ENCODE measurements at regions not wholly inside any gene's neighbourhood (a gene's known extent, or its start where the extent isn't known, plus 50 kb on each side); places are given as distances from the start of the nearest gene placed in this dataset.
A peak's percentile ranks its signal among the peaks of the same experiment; 100 is the strongest.

DNA sequence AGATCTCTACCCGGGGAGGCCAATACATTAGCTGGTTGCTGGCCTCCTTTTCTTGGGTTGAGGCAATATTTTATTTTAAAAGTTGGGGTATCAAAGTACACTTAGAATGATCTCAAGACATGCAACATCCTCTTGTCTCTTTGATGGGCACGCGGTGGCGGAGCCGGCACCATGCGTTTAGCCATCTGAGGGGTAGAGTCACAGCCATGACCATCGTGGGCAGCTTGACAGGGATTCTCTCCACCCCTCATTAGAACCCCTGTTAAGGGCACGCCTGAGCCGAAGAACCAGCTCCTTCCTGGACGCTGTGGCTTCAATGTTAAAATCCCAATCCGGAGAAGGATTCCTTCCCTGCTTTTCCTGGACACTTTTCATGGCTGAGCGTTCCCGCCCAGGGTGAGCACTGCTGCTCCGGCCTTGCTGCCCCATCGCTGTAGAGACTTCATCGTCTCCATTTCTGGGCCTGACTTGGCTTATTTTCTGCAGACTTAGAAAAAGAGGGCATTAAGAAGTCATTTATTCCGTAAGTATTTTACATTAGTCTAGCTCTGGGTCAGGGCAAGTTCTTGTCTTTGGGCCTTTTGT is 142.7 kb upstream of the CDH4 start:
- no peak for DNase-seq
- Mint-ChIP-seq H3K4me3 (no peak overlapping the region), H3K4me1 (no peaks in the 10 kb centered on the region), H3K27ac (no peak overlapping the region), H3K36me3 (ENCODE audit: low read depth) (no peaks in the 10 kb centered on the region), H3K9me3 (no peaks in the 10 kb centered on the region), H3K27me3 (no peaks in the 10 kb centered on the region)
- intact Hi-C loops (cut with micrococcal nuclease) = no loop called here

GRCh38 chr20:61112515-61112914 is 139.5 kb upstream of the CDH4 start:
- H3K27ac Mint-ChIP-seq = no peak overlapping the region
- no peaks in the 10 kb centered on the region for H3K9me3 Mint-ChIP-seq
- intact Hi-C loops (cut with micrococcal nuclease) = no loop called here
- H3K4me1 Mint-ChIP-seq = no peaks in the 10 kb centered on the region
- H3K36me3 Mint-ChIP-seq (ENCODE audit: low read depth) = no peaks in the 10 kb centered on the region
- H3K4me3 Mint-ChIP-seq = no peak overlapping the region
- no peak for DNase-seq
- no peaks in the 10 kb centered on the region for H3K27me3 Mint-ChIP-seq

DNA sequence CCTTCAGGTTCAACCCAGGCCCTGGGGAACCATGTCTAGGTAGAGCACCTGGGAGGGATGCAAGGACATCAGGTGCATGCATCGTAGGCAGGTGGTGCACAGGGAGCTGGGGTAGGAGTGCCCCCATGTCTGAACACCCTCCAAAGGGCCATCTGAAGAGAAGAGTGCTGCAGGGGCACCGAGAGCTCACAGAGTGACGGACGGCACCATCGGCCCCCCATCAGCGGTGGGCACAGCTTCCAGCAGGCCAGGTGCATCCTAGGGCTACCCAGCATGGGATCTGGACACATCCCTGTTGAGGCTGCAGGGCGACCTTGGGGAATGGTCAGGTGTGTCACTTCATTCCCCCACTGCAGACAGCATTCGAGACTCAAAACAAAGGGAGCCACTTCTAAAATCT is 138.3 kb upstream of the CDH4 start:
- no peaks in the 10 kb centered on the region for H3K4me1 Mint-ChIP-seq
- no peaks in the 10 kb centered on the region for H3K9me3 Mint-ChIP-seq
- no peaks in the 10 kb centered on the region for H3K27me3 Mint-ChIP-seq
- no peak overlapping the region for H3K27ac Mint-ChIP-seq
- no peak for DNase-seq
- H3K36me3 Mint-ChIP-seq (ENCODE audit: low read depth) = no peaks in the 10 kb centered on the region
- no peak overlapping the region for H3K4me3 Mint-ChIP-seq
- intact Hi-C loops (cut with micrococcal nuclease) = no loop called here

DNA sequence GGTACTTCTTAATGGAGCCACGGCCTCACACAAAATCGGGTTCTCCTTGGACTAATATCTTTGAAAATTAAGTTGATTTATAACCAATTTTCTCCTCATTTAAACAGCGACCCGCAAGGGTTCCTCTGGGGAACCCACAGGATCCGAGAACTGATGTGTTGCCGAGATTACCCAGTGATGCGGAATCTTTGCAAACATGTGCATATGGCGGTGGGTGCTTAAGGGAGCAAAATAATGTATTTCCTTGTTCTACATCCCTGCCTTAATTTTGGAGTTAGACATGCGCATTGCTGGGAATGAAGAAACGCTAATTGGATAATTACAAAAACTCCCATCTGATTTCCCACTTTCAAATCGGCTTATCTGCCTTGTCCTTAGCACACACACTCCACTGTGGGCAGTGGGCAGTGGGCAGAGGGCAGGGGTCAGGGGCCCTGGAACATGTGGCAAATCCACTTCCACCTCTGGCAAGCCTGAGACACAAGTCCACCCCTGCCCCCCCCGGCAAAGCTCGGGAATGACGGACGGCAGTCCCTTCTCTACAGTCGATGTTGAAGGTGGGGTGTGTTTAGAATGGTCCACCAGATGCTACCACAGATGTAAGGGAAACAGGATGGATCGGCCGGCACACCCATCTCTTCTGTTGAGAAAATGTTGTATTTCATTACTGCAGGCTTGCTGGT is 137.4 kb upstream of the CDH4 start:
- H3K27me3 Mint-ChIP-seq = no peaks in the 10 kb centered on the region
- H3K27ac Mint-ChIP-seq = no peak overlapping the region
- H3K4me3 Mint-ChIP-seq = no peak overlapping the region
- no peaks in the 10 kb centered on the region for H3K4me1 Mint-ChIP-seq
- no peaks in the 10 kb centered on the region for H3K9me3 Mint-ChIP-seq
- DNase-seq = no peak
- intact Hi-C loops (cut with micrococcal nuclease) = no loop called here
- no peaks in the 10 kb centered on the region for H3K36me3 Mint-ChIP-seq (ENCODE audit: low read depth)

DNA sequence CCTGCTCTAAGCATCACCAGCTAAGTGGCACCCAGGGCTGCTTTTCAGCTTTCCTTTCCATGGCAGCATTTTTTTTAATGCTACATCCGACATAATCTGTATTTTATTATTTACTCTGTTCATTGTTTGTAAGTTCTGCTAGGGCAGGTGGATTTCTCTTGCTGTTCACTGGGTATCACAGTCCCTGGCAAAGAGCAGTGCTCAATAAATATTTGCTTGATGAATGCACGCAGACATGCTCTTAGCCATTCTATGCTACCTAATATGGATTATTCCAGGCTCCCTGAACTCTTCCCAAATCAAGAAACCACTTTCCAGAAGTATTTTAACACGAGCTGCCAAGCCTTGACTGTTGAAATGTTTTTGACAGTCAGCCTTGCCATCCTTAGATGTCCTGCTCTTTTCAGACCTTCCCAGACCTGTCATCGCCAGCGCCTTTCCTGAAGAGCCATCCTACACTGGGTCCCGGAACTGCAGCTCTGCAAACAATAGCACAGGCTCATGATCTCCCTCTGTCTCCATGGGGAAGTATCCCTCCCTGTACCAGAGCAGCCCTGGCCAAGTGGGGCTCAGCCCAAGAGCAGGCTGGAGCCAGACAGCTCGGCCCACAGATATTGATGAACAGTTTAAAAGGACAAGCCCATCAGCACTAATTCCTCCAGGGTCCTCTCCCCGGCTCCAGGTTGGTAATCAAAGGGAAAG is 136.5 kb upstream of the CDH4 start:
- H3K27ac Mint-ChIP-seq = no peak overlapping the region
- no peaks in the 10 kb centered on the region for H3K36me3 Mint-ChIP-seq (ENCODE audit: low read depth)
- no peaks in the 10 kb centered on the region for H3K9me3 Mint-ChIP-seq
- peaks cover 1% of the 10 kb centered on the region for H3K4me1 Mint-ChIP-seq
- H3K4me3 Mint-ChIP-seq = no peak overlapping the region
- no peak for DNase-seq
- intact Hi-C loops (cut with micrococcal nuclease) = no loop called here
- no peaks in the 10 kb centered on the region for H3K27me3 Mint-ChIP-seq

GRCh38 chr20:61117725-61118124 is 134.3 kb upstream of the CDH4 start:
- intact Hi-C loops (cut with micrococcal nuclease) = no loop called here
- Mint-ChIP-seq H3K27me3 (no peaks in the 10 kb centered on the region), H3K9me3 (no peaks in the 10 kb centered on the region), H3K27ac (no peak overlapping the region), H3K4me1 (peaks cover 4% of the 10 kb centered on the region), H3K36me3 (ENCODE audit: low read depth) (no peaks in the 10 kb centered on the region), H3K4me3 (no peak overlapping the region)
- no peak for DNase-seq

DNA sequence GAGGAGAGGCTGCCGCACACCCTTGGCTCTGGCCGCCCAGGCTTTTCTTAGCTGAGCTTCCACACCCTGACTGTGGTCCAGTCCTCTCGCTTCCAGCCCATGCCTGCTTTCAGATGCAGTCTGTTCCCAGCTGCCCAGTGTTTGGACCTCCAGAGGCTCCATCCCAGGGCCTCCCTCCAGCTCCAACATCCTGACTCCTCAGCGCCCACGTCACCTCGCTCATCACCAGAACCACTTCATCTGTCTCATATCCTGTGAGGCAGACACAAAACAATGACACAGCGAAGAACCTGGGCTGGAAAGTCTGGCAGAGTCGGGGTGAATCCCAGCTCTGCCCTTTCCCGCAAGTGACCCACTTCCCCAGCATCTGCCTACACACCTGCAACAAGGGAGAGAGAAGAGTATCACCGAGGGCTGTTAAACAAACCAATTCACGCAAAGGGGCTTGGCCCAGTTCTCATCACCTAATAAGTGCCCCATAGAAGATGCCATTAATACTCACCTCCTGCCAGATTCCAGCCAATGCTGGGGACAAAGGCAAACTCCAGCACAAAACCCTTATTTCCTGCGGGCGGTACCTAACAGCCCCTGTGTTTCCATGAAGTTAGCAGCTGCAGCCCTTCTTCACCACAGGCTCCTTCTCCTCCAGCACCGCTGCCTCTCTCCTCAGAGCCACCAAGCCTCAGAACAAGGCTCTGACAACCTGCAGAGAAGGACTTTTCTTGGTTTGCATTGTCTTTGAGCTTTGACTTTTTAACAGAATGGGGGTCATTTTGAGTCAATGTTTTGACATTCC is 133.4 kb upstream of the CDH4 start:
- Mint-ChIP-seq H3K4me1 (peaks cover 4% of the 10 kb centered on the region), H3K4me3 (no peak overlapping the region), H3K36me3 (ENCODE audit: low read depth) (no peaks in the 10 kb centered on the region), H3K9me3 (no peaks in the 10 kb centered on the region), H3K27me3 (no peaks in the 10 kb centered on the region), H3K27ac (no peak overlapping the region)
- intact Hi-C loops (cut with micrococcal nuclease) = no loop called here
- no peak for DNase-seq

GRCh38 chr20:61119273-61119672 is 132.8 kb upstream of the CDH4 start:
- no peaks in the 10 kb centered on the region for H3K9me3 Mint-ChIP-seq
- H3K27me3 Mint-ChIP-seq = no peaks in the 10 kb centered on the region
- H3K36me3 Mint-ChIP-seq (ENCODE audit: low read depth) = no peaks in the 10 kb centered on the region
- no peak overlapping the region for H3K4me3 Mint-ChIP-seq
- DNase-seq = no peak
- peaks cover 4% of the 10 kb centered on the region for H3K4me1 Mint-ChIP-seq
- intact Hi-C loops (cut with micrococcal nuclease) = no loop called here
- no peak overlapping the region for H3K27ac Mint-ChIP-seq

GRCh38 chr20:61119794-61120410 is 132.2 kb upstream of the CDH4 start:
- DNase-seq = no peak
- Mint-ChIP-seq H3K27me3 (no peaks in the 10 kb centered on the region), H3K9me3 (no peaks in the 10 kb centered on the region), H3K4me1 (peaks cover 4% of the 10 kb centered on the region), H3K4me3 (no peak overlapping the region), H3K27ac (no peak overlapping the region), H3K36me3 (ENCODE audit: low read depth) (no peaks in the 10 kb centered on the region)
- intact Hi-C loops (cut with micrococcal nuclease) = loop anchor here (10.0 kb wide), 1 partner anchor 905 kb away; no protein-coding TSS in a partner anchor

- no peak overlapping the region for H3K4me3 Mint-ChIP-seq
- H3K4me1 Mint-ChIP-seq = peaks cover 4% of the 10 kb centered on the region
- intact Hi-C loops (cut with micrococcal nuclease) = loop anchor here (10.0 kb wide), 1 partner anchor 906 kb away; no protein-coding TSS in a partner anchor
- H3K36me3 Mint-ChIP-seq (ENCODE audit: low read depth) = no peaks in the 10 kb centered on the region
- H3K9me3 Mint-ChIP-seq = no peaks in the 10 kb centered on the region
- DNase-seq = peak; percentile 71
- H3K27me3 Mint-ChIP-seq = no peaks in the 10 kb centered on the region
- H3K27ac Mint-ChIP-seq = no peak overlapping the region
Measured at GRCh38 chr20:61120595-61121515, 131.2 kb upstream of the CDH4 start.

DNA sequence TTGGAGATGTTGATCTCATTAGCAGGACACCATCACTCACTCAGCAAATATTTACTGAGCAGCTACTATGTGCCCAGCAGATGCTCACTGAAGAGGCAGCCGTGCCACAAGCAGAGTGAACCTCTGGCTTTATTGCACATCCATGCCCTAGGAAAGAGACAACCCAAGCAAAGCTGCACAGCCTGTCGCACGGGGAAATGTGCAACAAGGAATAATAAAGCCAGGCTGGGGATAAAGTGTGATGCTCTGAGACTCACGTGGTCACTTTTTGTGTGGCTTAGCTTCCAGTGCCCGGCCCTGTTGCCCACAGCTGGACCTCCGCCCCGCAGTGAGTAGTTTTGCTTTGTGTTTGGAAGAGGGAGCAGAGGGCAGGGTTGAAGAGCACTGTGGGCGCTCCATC is 130.4 kb upstream of the CDH4 start:
- intact Hi-C loops (cut with micrococcal nuclease) = loop anchor here (10.0 kb wide), 1 partner anchor 907 kb away; no protein-coding TSS in a partner anchor

GRCh38 chr20:61123286-61123685 is 128.8 kb upstream of the CDH4 start:
- no peak for DNase-seq
- no peaks in the 10 kb centered on the region for H3K36me3 Mint-ChIP-seq (ENCODE audit: low read depth)
- no peaks in the 10 kb centered on the region for H3K27me3 Mint-ChIP-seq
- H3K9me3 Mint-ChIP-seq = no peaks in the 10 kb centered on the region
- no peak overlapping the region for H3K27ac Mint-ChIP-seq
- H3K4me3 Mint-ChIP-seq = no peak overlapping the region
- peaks cover 4% of the 10 kb centered on the region for H3K4me1 Mint-ChIP-seq
- intact Hi-C loops (cut with micrococcal nuclease) = loop anchor here (10.0 kb wide), 1 partner anchor 908 kb away; no protein-coding TSS in a partner anchor

More for the DNA sequence above, 130.4 kb upstream of the CDH4 start:
- no peak for DNase-seq
- Mint-ChIP-seq H3K4me3 (no peak overlapping the region), H3K36me3 (ENCODE audit: low read depth) (no peaks in the 10 kb centered on the region), H3K27ac (no peak overlapping the region), H3K4me1 (peaks cover 4% of the 10 kb centered on the region), H3K9me3 (no peaks in the 10 kb centered on the region), H3K27me3 (no peaks in the 10 kb centered on the region)
